Heart left ventricle (tissue), 13 donors: ENCODE measurements at regions not wholly inside any gene's neighbourhood (a gene's known extent, or its start where the extent isn't known, plus 50 kb on each side); places are given as distances from the start of the nearest gene placed in this dataset.

ENCODE experiments used
- CTCF ChIP-seq, 12 donors: fragments of 200-600 bp; sonication (generic) in 4 of 12; IDR thresholded peaks; one replicate each; pipeline versions ENCODE4 v1.5.0 to v1.8.0; 2018 to 2022; ENCODE audit warnings: antibody characterized with exemption in 12 of 12, mild to moderate bottlenecking in 5 of 12
- POLR2A ChIP-seq, 2 donors: fragments of 450-650 bp; IDR thresholded peaks; one replicate each; pipeline ENCODE4 v1.6.1; 2017; ENCODE audit warnings: antibody characterized with exemption in 2 of 2, mild to moderate bottlenecking in 2 of 2, moderate library complexity in 2 of 2
- donor health status: ischemic (EF 13 %, LVEDD 7.1; RV severe dilation, severe dysfunction).
- donor health status: DM: no; HTN: yes; CAD: no.
- donor health status: DM: no; HTN: no; CAD: no.
- donor health status: ischemic (EF 25% LVEDD 6.9; RV normal size, moderate dysfunction).
- donor health status: ischemic (EF 25% LVEDD 5.7; RV mildly dilated, moderate dysfunction).
- donor health status: ischemic (EF 35%, LVEDD 5.7; RV mildly dilated, moderate dysfunction).
- donor health status: nonischemic (EF 11% LVEDD 7.7; RV severe dilation, severe dysfunction).
- donor health status: DM: yes; HTN: yes; CAD: no.
- donor health status: PGD.
- donor health status: ischemic (EF 29% LVEDD 5.4; RV normal size, mild dysfunction).
- donor health status: nonischemic (EF 23%, LVEDD 6.1; RV moderate dilation, normal function).

- no peak for TF ChIP-seq POLR2A (IDR thresholded peaks at IDR 0.05)
- TF ChIP-seq CTCF (IDR thresholded peaks at IDR 0.05) = no peak
Observed at GRCh38 chr16:55949518-55949917, 74.3 kb upstream of the CES5A start.
